ENCODE measurements at regions not wholly inside any gene's neighbourhood (a gene's known extent, or its start where the extent isn't known, plus 50 kb on each side); places are given as distances from the start of the nearest gene placed in this dataset.

GRCh38 chr5:174436750-174437149 is 287.6 kb upstream of the MSX2 start:
- Mint-ChIP-seq H3K4me3 (no peak overlapping the region), H3K4me1 (no peaks in the 10 kb centered on the region), H3K27ac (ENCODE audit: unreplicated experiment) (no peak overlapping the region), H3K36me3 (ENCODE audit: low read depth) (peaks cover 4% of the 10 kb centered on the region), H3K9me3 (no peaks in the 10 kb centered on the region), H3K27me3 (ENCODE audit: low read depth) (peaks cover 4% of the 10 kb centered on the region)
- DNase-seq (ENCODE audit: low read depth, low spot score) = no peak
- TF ChIP-seq, protein P1, sequence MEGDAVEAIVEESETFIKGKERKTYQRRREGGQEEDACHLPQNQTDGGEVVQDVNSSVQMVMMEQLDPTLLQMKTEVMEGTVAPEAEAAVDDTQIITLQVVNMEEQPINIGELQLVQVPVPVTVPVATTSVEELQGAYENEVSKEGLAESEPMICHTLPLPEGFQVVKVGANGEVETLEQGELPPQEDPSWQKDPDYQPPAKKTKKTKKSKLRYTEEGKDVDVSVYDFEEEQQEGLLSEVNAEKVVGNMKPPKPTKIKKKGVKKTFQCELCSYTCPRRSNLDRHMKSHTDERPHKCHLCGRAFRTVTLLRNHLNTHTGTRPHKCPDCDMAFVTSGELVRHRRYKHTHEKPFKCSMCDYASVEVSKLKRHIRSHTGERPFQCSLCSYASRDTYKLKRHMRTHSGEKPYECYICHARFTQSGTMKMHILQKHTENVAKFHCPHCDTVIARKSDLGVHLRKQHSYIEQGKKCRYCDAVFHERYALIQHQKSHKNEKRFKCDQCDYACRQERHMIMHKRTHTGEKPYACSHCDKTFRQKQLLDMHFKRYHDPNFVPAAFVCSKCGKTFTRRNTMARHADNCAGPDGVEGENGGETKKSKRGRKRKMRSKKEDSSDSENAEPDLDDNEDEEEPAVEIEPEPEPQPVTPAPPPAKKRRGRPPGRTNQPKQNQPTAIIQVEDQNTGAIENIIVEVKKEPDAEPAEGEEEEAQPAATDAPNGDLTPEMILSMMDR (conservative IDR thresholded peaks at IDR 0.05) = no peak

DNA sequence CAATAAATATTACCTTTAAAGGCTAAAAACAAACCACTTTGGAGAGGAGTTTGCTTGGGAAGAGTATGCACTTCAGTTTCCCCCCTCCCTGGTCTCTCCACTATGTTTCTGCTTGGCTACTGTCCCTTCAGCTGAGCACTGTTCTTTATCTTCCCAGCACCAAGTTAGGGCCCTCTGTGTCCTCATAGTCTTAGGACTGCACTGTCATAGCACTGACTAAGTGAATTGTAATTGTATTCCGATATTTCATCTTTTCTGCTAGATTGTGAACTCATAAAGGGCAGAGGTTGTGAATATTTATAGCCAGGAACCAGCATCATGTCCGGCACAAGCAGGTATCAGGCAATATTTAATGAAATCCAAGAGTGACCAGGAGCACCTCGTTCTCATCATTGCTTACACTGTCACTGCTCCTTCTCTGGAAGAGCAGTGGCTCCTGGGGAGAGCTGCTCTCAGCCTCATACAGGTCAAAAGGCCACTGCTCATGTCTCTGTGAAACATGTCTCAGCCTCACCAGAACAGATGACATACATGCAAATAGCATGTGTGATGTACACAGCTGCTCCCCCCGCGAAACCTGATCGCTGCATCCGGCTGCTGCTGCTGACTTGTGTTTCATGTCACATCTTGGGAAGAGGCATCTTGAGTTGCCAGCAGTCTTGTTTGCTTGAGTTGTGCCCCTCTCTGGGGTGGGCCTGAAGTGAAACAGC is 279.7 kb upstream of the MSX2 start:
- TF ChIP-seq, protein P1 (conservative IDR thresholded peaks at IDR 0.05) = no peak
- H3K9me3 Mint-ChIP-seq = peaks cover 6% of the 10 kb centered on the region
- H3K4me1 Mint-ChIP-seq = no peaks in the 10 kb centered on the region
- DNase-seq (ENCODE audit: low read depth, low spot score) = no peak
- H3K27ac Mint-ChIP-seq (ENCODE audit: unreplicated experiment) = no peak overlapping the region
- H3K4me3 Mint-ChIP-seq = no peak overlapping the region
- H3K36me3 Mint-ChIP-seq (ENCODE audit: low read depth) = no peaks in the 10 kb centered on the region
- peaks cover 5% of the 10 kb centered on the region for H3K27me3 Mint-ChIP-seq (ENCODE audit: low read depth)

- no peak for DNase-seq (ENCODE audit: low read depth, low spot score)
- H3K36me3 Mint-ChIP-seq (ENCODE audit: low read depth) = no peaks in the 10 kb centered on the region
- TF ChIP-seq, protein P1 (conservative IDR thresholded peaks at IDR 0.05) = no peak
Observed at GRCh38 chr5:174446446-174446845, 277.9 kb upstream of the MSX2 start.

GRCh38 chr5:174446988-174447387 is 277.4 kb upstream of the MSX2 start:
- peaks cover 6% of the 10 kb centered on the region for H3K9me3 Mint-ChIP-seq
- no peaks in the 10 kb centered on the region for H3K4me1 Mint-ChIP-seq
- H3K27me3 Mint-ChIP-seq (ENCODE audit: low read depth) = peaks cover 4% of the 10 kb centered on the region
- no peak overlapping the region for H3K27ac Mint-ChIP-seq (ENCODE audit: unreplicated experiment)
- no peak overlapping the region for H3K4me3 Mint-ChIP-seq
- TF ChIP-seq, protein P1 (conservative IDR thresholded peaks at IDR 0.05) = no peak
- H3K36me3 Mint-ChIP-seq (ENCODE audit: low read depth) = no peaks in the 10 kb centered on the region
- no peak for DNase-seq (ENCODE audit: low read depth, low spot score)

More at GRCh38 chr5:174446446-174446845, 277.9 kb upstream of the MSX2 start:
- no peaks in the 10 kb centered on the region for H3K4me1 Mint-ChIP-seq
- H3K27ac Mint-ChIP-seq (ENCODE audit: unreplicated experiment) = no peak overlapping the region
- peaks cover 6% of the 10 kb centered on the region for H3K9me3 Mint-ChIP-seq
- peaks cover 5% of the 10 kb centered on the region for H3K27me3 Mint-ChIP-seq (ENCODE audit: low read depth)
- no peak overlapping the region for H3K4me3 Mint-ChIP-seq

- Mint-ChIP-seq H3K9me3 (no peaks in the 10 kb centered on the region), H3K4me3 (no peak overlapping the region), H3K27me3 (ENCODE audit: low read depth) (no peaks in the 10 kb centered on the region), H3K27ac (ENCODE audit: unreplicated experiment) (no peak overlapping the region), H3K36me3 (ENCODE audit: low read depth) (no peaks in the 10 kb centered on the region), H3K4me1 (no peaks in the 10 kb centered on the region)
- TF ChIP-seq, protein P1 (conservative IDR thresholded peaks at IDR 0.05) = no peak
- no peak for DNase-seq (ENCODE audit: low read depth, low spot score)
Observed at GRCh38 chr5:174448041-174448440, 276.3 kb upstream of the MSX2 start.
